Gastrocnemius medialis (tissue), 4 donors: ENCODE measurements at regions not wholly inside any gene's neighbourhood (a gene's known extent, or its start where the extent isn't known, plus 50 kb on each side); places are given as distances from the start of the nearest gene placed in this dataset.

Experiments used
- POLR2A ChIP-seq, 2 donors: fragments of 450-650 bp; IDR thresholded peaks; one replicate each; pipeline ENCODE4 v1.6.1; 2017; ENCODE audit warnings: antibody characterized with exemption in 2 of 2, mild to moderate bottlenecking in 2 of 2, moderate library complexity in 2 of 2
- TF ChIP-seq, protein P1 (sequence below), 5 experiments: fragments of 450-650 bp in 3 of 5; fragments of 200-600 bp in 2 of 5; sonication (generic) in 2 of 5; IDR thresholded peaks in 4 of 5; conservative IDR thresholded peaks in 1 of 5; 1 replicate in 4 of 5; 2 replicates in 1 of 5; pipeline ENCODE4 v1.5.1; 2016 to 2019; ENCODE audit warnings: antibody characterized with exemption in 5 of 5, mild to moderate bottlenecking in 3 of 5, moderate library complexity in 3 of 5

DNA sequence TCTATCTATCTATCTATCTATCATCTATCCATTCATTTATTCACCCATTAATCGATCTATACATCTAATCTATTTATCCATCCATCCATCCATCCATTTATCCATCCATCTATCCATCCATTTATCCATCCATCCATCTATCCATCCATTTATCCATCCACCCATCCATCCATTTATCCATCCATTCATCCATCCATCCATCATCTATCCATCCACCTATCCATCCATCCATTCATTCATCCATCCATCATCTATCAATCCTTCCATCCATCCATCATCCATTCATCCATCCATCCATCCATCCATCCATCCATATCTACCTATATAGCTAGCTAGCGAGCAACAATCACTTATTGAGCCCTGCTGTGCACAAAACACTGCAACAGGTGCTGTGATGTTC is 953.1 kb upstream of the ZNF722 start:
- no peak for TF ChIP-seq POLR2A (IDR thresholded peaks at IDR 0.05)
- TF ChIP-seq, protein P1, sequence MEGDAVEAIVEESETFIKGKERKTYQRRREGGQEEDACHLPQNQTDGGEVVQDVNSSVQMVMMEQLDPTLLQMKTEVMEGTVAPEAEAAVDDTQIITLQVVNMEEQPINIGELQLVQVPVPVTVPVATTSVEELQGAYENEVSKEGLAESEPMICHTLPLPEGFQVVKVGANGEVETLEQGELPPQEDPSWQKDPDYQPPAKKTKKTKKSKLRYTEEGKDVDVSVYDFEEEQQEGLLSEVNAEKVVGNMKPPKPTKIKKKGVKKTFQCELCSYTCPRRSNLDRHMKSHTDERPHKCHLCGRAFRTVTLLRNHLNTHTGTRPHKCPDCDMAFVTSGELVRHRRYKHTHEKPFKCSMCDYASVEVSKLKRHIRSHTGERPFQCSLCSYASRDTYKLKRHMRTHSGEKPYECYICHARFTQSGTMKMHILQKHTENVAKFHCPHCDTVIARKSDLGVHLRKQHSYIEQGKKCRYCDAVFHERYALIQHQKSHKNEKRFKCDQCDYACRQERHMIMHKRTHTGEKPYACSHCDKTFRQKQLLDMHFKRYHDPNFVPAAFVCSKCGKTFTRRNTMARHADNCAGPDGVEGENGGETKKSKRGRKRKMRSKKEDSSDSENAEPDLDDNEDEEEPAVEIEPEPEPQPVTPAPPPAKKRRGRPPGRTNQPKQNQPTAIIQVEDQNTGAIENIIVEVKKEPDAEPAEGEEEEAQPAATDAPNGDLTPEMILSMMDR (IDR thresholded peaks at IDR 0.05 in 4 of 5, conservative IDR thresholded peaks at IDR 0.05 in 1 of 5): no peak
